Endothelial cell of umbilical vein (primary cell): ENCODE measurements at regions not wholly inside any gene's neighbourhood (a gene's known extent, or its start where the extent isn't known, plus 50 kb on each side); places are given as distances from the start of the nearest gene placed in this dataset.

Source experiments
- BruUV-seq: library from RNA; stranded (reverse); fragments of 400-500 nt; replicated peaks from 2 replicates; lab custom pipeline; 2021; lab: Mats Ljungman, UMichigan
- CTCF ChIA-PET: fragments of 300-600, 350-600 bp; sonication (Branson Sonifier 250); formaldehyde crosslinking; loops from one replicate; lab custom pipeline; 2021; ENCODE audit warnings: antibody characterized with exemption, inconsistent platforms; lab: Charles Lee
- POLR2A ChIA-PET: fragments of 300-600, 350-600 bp; sonication (Branson Sonifier 250); formaldehyde crosslinking; loops from one replicate; lab custom pipeline; 2021; ENCODE audit warnings: antibody characterized with exemption, inconsistent platforms; lab: Charles Lee
- DNase-seq: peaks from one replicate; pipeline ENCODE4 v3.0.0-alpha.2; 2011; ENCODE audit warnings: low read depth, low spot score
- FAIRE-seq: peaks from 2 replicates; lab custom pipeline; 2011; peaks lifted over from hg19 to GRCh38; lab: Jason Lieb, UNC
- H2AFZ ChIP-seq: 2 replicates; pipeline ENCODE4 v1.6.0; 2012; ENCODE audit warnings: low read depth, low read length, control low read depth, inconsistent platforms
- H3K27ac ChIP-seq: 2 replicates; pipeline ENCODE4 v1.5.1; 2011; ENCODE audit warnings: low read depth, mild to moderate bottlenecking, control low read depth, low read length, moderate library complexity; ENCODE audit not compliant: insufficient read depth
- H3K27me3 ChIP-seq, 2 experiments: 2 replicates each; pipeline versions ENCODE4 v1.6.0 to v1.6.1; 2011; ENCODE audit warnings: low read length in 2 of 2, mixed read lengths in 1 of 2; ENCODE audit not compliant: control insufficient read depth in 2 of 2, insufficient read depth in 2 of 2
- H3K36me3 ChIP-seq, 2 experiments: 2 replicates in 1 of 2; 3 replicates in 1 of 2; pipeline ENCODE4 v1.5.1; 2011; ENCODE audit warnings: low read length in 2 of 2, mild to moderate bottlenecking in 1 of 2, moderate library complexity in 1 of 2; ENCODE audit not compliant: control insufficient read depth in 2 of 2, insufficient read depth in 2 of 2; ENCODE audit errors: extremely low read depth in 1 of 2
- H3K4me1 ChIP-seq: 3 replicates; pipeline ENCODE4 v1.5.1; 2011; ENCODE audit warnings: mild to moderate bottlenecking, low read length; ENCODE audit not compliant: control insufficient read depth, insufficient read depth; ENCODE audit errors: extremely low read depth
- H3K4me2 ChIP-seq: 2 replicates; pipeline ENCODE4 v1.6.1; 2011; ENCODE audit warnings: low read length, control low read depth, mixed read lengths; ENCODE audit not compliant: insufficient read depth
- H3K4me3 ChIP-seq, 3 experiments: fragments of 200-600 bp in 1 of 3; sonication (generic), shearing (Covaris generic) in 1 of 3; replicated peaks in 1 of 3; 2 replicates each; pipeline ENCODE4 v1.5.1; 2011 to 2016; ENCODE audit warnings: control low read depth in 3 of 3, low read length in 3 of 3, mild to moderate bottlenecking in 2 of 3, inconsistent platforms in 1 of 3, low read depth in 1 of 3, moderate library complexity in 1 of 3; ENCODE audit not compliant: insufficient read depth in 1 of 3
- H3K79me2 ChIP-seq: 2 replicates; pipeline ENCODE4 v1.6.0; 2012; ENCODE audit warnings: low read length, inconsistent platforms; ENCODE audit not compliant: control insufficient read depth, insufficient read depth
- H3K9ac ChIP-seq: replicated peaks from 2 replicates; pipeline ENCODE3; 2011; ENCODE audit warnings: low read length, control low read depth; ENCODE audit not compliant: insufficient read depth; ENCODE audit errors: extremely low read depth
- H3K9me1 ChIP-seq: replicated peaks from 3 replicates; pipeline ENCODE4 v1.6.0; 2011; ENCODE audit warnings: mild to moderate bottlenecking, low read length; ENCODE audit not compliant: control insufficient read depth, insufficient read depth; ENCODE audit errors: extremely low read depth
- H3K9me3 ChIP-seq: replicated peaks from 2 replicates; pipeline ENCODE4 v1.5.1; 2012; ENCODE audit warnings: low read length, inconsistent platforms; ENCODE audit not compliant: control insufficient read depth, insufficient read depth
- H4K20me1 ChIP-seq: replicated peaks from 2 replicates; pipeline ENCODE3; 2011; ENCODE audit warnings: mild to moderate bottlenecking, low read length; ENCODE audit not compliant: control insufficient read depth, insufficient read depth; ENCODE audit errors: extremely low read depth
- CTCF ChIP-seq, 2 donors: IDR thresholded peaks; 1 replicate in 1 of 2; 2 replicates in 1 of 2; pipeline ENCODE4 v1.5.1; 2011; ENCODE audit warnings: low read length in 2 of 2, mild to moderate bottlenecking in 2 of 2, moderate library complexity in 2 of 2, control low read depth in 1 of 2, inconsistent platforms in 1 of 2, low read depth in 1 of 2; ENCODE audit not compliant: insufficient read depth in 1 of 2; ENCODE audit errors: extremely low read depth in 1 of 2
- EZH2 ChIP-seq: IDR thresholded peaks from 2 replicates; pipeline ENCODE4 v1.6.1; 2012; ENCODE audit warnings: borderline replicate concordance, low read depth, mild to moderate bottlenecking, moderate library complexity, low read length, inconsistent platforms; ENCODE audit not compliant: severe bottlenecking
- FOS ChIP-seq: IDR thresholded peaks from 2 replicates; pipeline ENCODE4 v1.6.1; 2011; ENCODE audit warnings: mild to moderate bottlenecking, low read length, moderate library complexity, borderline replicate concordance; ENCODE audit not compliant: insufficient read depth
- GATA2 ChIP-seq: IDR thresholded peaks from 2 replicates; pipeline ENCODE4 v1.7.0; 2011; ENCODE audit warnings: low read depth, mild to moderate bottlenecking, moderate library complexity, mixed read lengths, low read length; ENCODE audit not compliant: insufficient read length, insufficient read depth
- JUN ChIP-seq: IDR thresholded peaks from 2 replicates; pipeline ENCODE4 v1.6.1; 2011; ENCODE audit warnings: borderline replicate concordance, low read depth; ENCODE audit not compliant: insufficient read length, insufficient read depth
- MAX ChIP-seq: IDR thresholded peaks from 2 replicates; pipeline ENCODE4 v1.6.1; 2011; ENCODE audit not compliant: insufficient read depth, insufficient read length
- MYC ChIP-seq: IDR thresholded peaks from one replicate; pipeline ENCODE4 v1.6.1; 2011; ENCODE audit warnings: mild to moderate bottlenecking, low read depth, low read length
- POLR2A ChIP-seq: IDR thresholded peaks from 2 replicates; pipeline ENCODE4 v1.6.1; 2012; ENCODE audit warnings: low read depth, mild to moderate bottlenecking, control low read depth, low read length
- POLR2AphosphoS5 ChIP-seq: IDR thresholded peaks from 2 replicates; pipeline ENCODE4 v1.6.1; 2012; ENCODE audit warnings: low read depth, mild to moderate bottlenecking, control low read depth, low read length, moderate library complexity; ENCODE audit not compliant: insufficient read depth
- dilution Hi-C: fragments of 300-500 bp; cut with MboI; formaldehyde crosslinking; loops from one replicate; pipeline ENCODE4 v1.15.0; 2019; ENCODE audit warnings: low sequenced_read_pairs; ENCODE audit not compliant: extremely low pct_ligation_motif_present
- intact Hi-C: fragments of 100-400 bp; cut with micrococcal nuclease; formaldehyde crosslinking; loops from one replicate; pipeline ENCODE4 v1.10.0; 2022

GRCh38 chr16:63896383-63897109 is 1225.3 kb downstream of the CDH11 start:
- TF ChIP-seq EZH2 (no peak), JUN (no peak), GATA2 (no peak), MAX (no peak), POLR2AphosphoS5 (no peak), POLR2A (no peak), MYC (no peak), CTCF (IDR thresholded peaks at IDR 0.05; ENCODE audit: extremely low read depth in 1 of 2, insufficient read depth in 1 of 2, low read depth in 1 of 2, low read length in 2 of 2) (no peak), FOS (no peak)
- no TSS peak for BruUV-seq
- H3K4me3 ChIP-seq: no peak overlapping the region

More at GRCh38 chr16:63896383-63897109, 1225.3 kb downstream of the CDH11 start:
- H3K79me2 ChIP-seq: no peaks in the 10 kb centered on the region
- intact Hi-C loops (no loop called here), dilution Hi-C loops (no loop called here)
- ChIA-PET CTCF (no interaction called here), POLR2A (no interaction called here)
- no peak for DNase-seq
- H2AFZ ChIP-seq: no peak overlapping the region
- H3K4me2 ChIP-seq: no peak overlapping the region
- no peaks in the 10 kb centered on the region for H3K4me1 ChIP-seq
- H3K9me1 ChIP-seq: no peaks in the 10 kb centered on the region
- FAIRE-seq: no peak
- no peaks in the 10 kb centered on the region for H3K9me3 ChIP-seq
- H3K36me3 ChIP-seq: no peaks in the 10 kb centered on the region
- no peaks in the 10 kb centered on the region for H4K20me1 ChIP-seq
- no peak overlapping the region for H3K27ac ChIP-seq
- H3K27me3 ChIP-seq: no peaks in the 10 kb centered on the region
- H3K9ac ChIP-seq: no peak overlapping the region
